Activated T-helper 2 cell treated with anti-CD3 and anti-CD28 coated beads, Interferon-gamma antibody, Interleukin-2, Interleukin-4, amounts not matched to agents 10 μg/mL and 5 μg/mL and 100 μg/mL, durations not matched to agents 14 hours and 24 hours and 36 hours (primary cell): ENCODE measurements at regions not wholly inside any gene's neighbourhood (a gene's known extent, or its start where the extent isn't known, plus 50 kb on each side); places are given as distances from the start of the nearest gene placed in this dataset.

ENCODE experiments used
- DNase-seq: peaks from one replicate; pipeline ENCODE4 v3.0.0; 2021; ENCODE audit warnings: low spot score
- H3K27ac Mint-ChIP-seq: one replicate; pipeline ENCODE4 v1.8.0; 2021; ENCODE audit warnings: mixed read lengths
- H3K27me3 Mint-ChIP-seq: one replicate; pipeline ENCODE4 v1.8.0; 2021; ENCODE audit warnings: low read depth, mixed read lengths
- H3K36me3 Mint-ChIP-seq: one replicate; pipeline ENCODE4 v1.8.0; 2021; ENCODE audit warnings: low read depth, mixed read lengths
- H3K4me1 Mint-ChIP-seq: one replicate; pipeline ENCODE4 v1.8.0; 2021; ENCODE audit warnings: low read depth, mixed read lengths
- H3K4me3 Mint-ChIP-seq: one replicate; pipeline ENCODE4 v1.8.0; 2021; ENCODE audit warnings: low read depth, mild to moderate bottlenecking, moderate library complexity, mixed read lengths
- H3K9me3 Mint-ChIP-seq: one replicate; pipeline ENCODE4 v1.8.0; 2021; ENCODE audit warnings: mixed read lengths
- intact Hi-C: fragments of 100-400 bp; cut with micrococcal nuclease; formaldehyde crosslinking; loops from one replicate; pipeline ENCODE4 v1.15.1; 2023

- H3K27me3 Mint-ChIP-seq = no peaks in the 10 kb centered on the region
- H3K4me1 Mint-ChIP-seq = no peaks in the 10 kb centered on the region
- no peak for DNase-seq
- H3K4me3 Mint-ChIP-seq = no peak overlapping the region
- H3K27ac Mint-ChIP-seq = no peak overlapping the region
- H3K9me3 Mint-ChIP-seq = no peaks in the 10 kb centered on the region
- no peaks in the 10 kb centered on the region for H3K36me3 Mint-ChIP-seq
- intact Hi-C loops = no loop called here
Measured at GRCh38 chr1:29455781-29456180, 219.5 kb downstream of the PTPRU start.

- H3K9me3 Mint-ChIP-seq = no peaks in the 10 kb centered on the region
Measured at GRCh38 chr1:29454616-29455380, 218.5 kb downstream of the PTPRU start.

GRCh38 chr1:29453502-29454240, 217.3 kb downstream of the PTPRU start:
- Mint-ChIP-seq H3K36me3 (no peaks in the 10 kb centered on the region), H3K27me3 (no peaks in the 10 kb centered on the region), H3K4me1 (no peaks in the 10 kb centered on the region), H3K4me3 (no peak overlapping the region), H3K27ac (no peak overlapping the region), H3K9me3 (no peaks in the 10 kb centered on the region)
- no peak for DNase-seq
- intact Hi-C loops = no loop called here

More at GRCh38 chr1:29454616-29455380, 218.5 kb downstream of the PTPRU start:
- H3K4me1 Mint-ChIP-seq = no peaks in the 10 kb centered on the region
- no peak for DNase-seq
- H3K27me3 Mint-ChIP-seq = no peaks in the 10 kb centered on the region
- no peak overlapping the region for H3K4me3 Mint-ChIP-seq
- H3K27ac Mint-ChIP-seq = no peak overlapping the region
- no peaks in the 10 kb centered on the region for H3K36me3 Mint-ChIP-seq
- intact Hi-C loops = no loop called here

GRCh38 chr1:29452463-29453230, 216.3 kb downstream of the PTPRU start:
- intact Hi-C loops = no loop called here
- Mint-ChIP-seq H3K27me3 (no peaks in the 10 kb centered on the region), H3K36me3 (no peaks in the 10 kb centered on the region), H3K9me3 (no peaks in the 10 kb centered on the region), H3K4me1 (no peaks in the 10 kb centered on the region), H3K27ac (no peak overlapping the region), H3K4me3 (no peak overlapping the region)
- no peak for DNase-seq

- no peak for DNase-seq
- intact Hi-C loops = no loop called here
- Mint-ChIP-seq H3K27ac (no peak overlapping the region), H3K36me3 (no peaks in the 10 kb centered on the region), H3K4me3 (no peak overlapping the region), H3K27me3 (no peaks in the 10 kb centered on the region), H3K9me3 (no peaks in the 10 kb centered on the region), H3K4me1 (no peaks in the 10 kb centered on the region)
Measured at GRCh38 chr1:29451368-29451892, 215.1 kb downstream of the PTPRU start.

- H3K4me3 Mint-ChIP-seq = no peak overlapping the region
- intact Hi-C loops = no loop called here
- H3K4me1 Mint-ChIP-seq = no peaks in the 10 kb centered on the region
- no peaks in the 10 kb centered on the region for H3K27me3 Mint-ChIP-seq
- H3K9me3 Mint-ChIP-seq = no peaks in the 10 kb centered on the region
- no peak overlapping the region for H3K27ac Mint-ChIP-seq
- no peak for DNase-seq
- H3K36me3 Mint-ChIP-seq = no peaks in the 10 kb centered on the region
Measured at GRCh38 chr1:29450591-29450990, 214.3 kb downstream of the PTPRU start.

- intact Hi-C loops = no loop called here
Measured at GRCh38 chr1:29448456-29449235, 212.3 kb downstream of the PTPRU start.

GRCh38 chr1:29447368-29447767, 211.0 kb downstream of the PTPRU start:
- Mint-ChIP-seq H3K9me3 (no peaks in the 10 kb centered on the region), H3K36me3 (no peaks in the 10 kb centered on the region), H3K4me1 (no peaks in the 10 kb centered on the region), H3K27ac (no peak overlapping the region), H3K27me3 (no peaks in the 10 kb centered on the region), H3K4me3 (no peak overlapping the region)
- intact Hi-C loops = no loop called here
- no peak for DNase-seq

More at GRCh38 chr1:29448456-29449235, 212.3 kb downstream of the PTPRU start:
- Mint-ChIP-seq H3K36me3 (no peaks in the 10 kb centered on the region), H3K9me3 (no peaks in the 10 kb centered on the region), H3K27me3 (no peaks in the 10 kb centered on the region), H3K4me1 (no peaks in the 10 kb centered on the region), H3K27ac (no peak overlapping the region), H3K4me3 (no peak overlapping the region)
- DNase-seq = no peak

- peaks cover 7% of the 10 kb centered on the region for H3K27me3 Mint-ChIP-seq
- no peak for DNase-seq
- no peaks in the 10 kb centered on the region for H3K36me3 Mint-ChIP-seq
- intact Hi-C loops = no loop called here
- no peaks in the 10 kb centered on the region for H3K9me3 Mint-ChIP-seq
- H3K4me1 Mint-ChIP-seq = no peaks in the 10 kb centered on the region
- no peak overlapping the region for H3K4me3 Mint-ChIP-seq
- no peak overlapping the region for H3K27ac Mint-ChIP-seq
Measured at GRCh38 chr1:29444782-29445729, 208.7 kb downstream of the PTPRU start.

GRCh38 chr1:29444081-29444715, 207.9 kb downstream of the PTPRU start:
- no peaks in the 10 kb centered on the region for H3K4me1 Mint-ChIP-seq

More at GRCh38 chr1:29444081-29444715, 207.9 kb downstream of the PTPRU start:
- intact Hi-C loops = no loop called here
- DNase-seq = no peak
- peaks cover 8% of the 10 kb centered on the region for H3K27me3 Mint-ChIP-seq
- H3K27ac Mint-ChIP-seq = no peak overlapping the region
- H3K9me3 Mint-ChIP-seq = no peaks in the 10 kb centered on the region
- no peaks in the 10 kb centered on the region for H3K36me3 Mint-ChIP-seq
- H3K4me3 Mint-ChIP-seq = no peak overlapping the region
